Cardiac fibroblast (primary cell): ENCODE measurements at regions not wholly inside any gene's neighbourhood (a gene's known extent, or its start where the extent isn't known, plus 50 kb on each side); places are given as distances from the start of the nearest gene placed in this dataset.

Experiments
- DNase-seq, 2 donors: peaks; one replicate each; pipeline versions ENCODE4 v3.0.0 to v3.0.0-alpha.2; 2010; ENCODE audit warnings: low read depth in 2 of 2
- H3K4me3 ChIP-seq, 2 donors: replicated peaks in 1 of 2; 1 replicate in 1 of 2; 2 replicates in 1 of 2; pipeline ENCODE4 v1.5.1; 2011; ENCODE audit warnings: low read depth in 2 of 2, low read length in 2 of 2, mild to moderate bottlenecking in 2 of 2, moderate library complexity in 1 of 2
- TF ChIP-seq, protein P1 (sequence below): IDR thresholded peaks from one replicate; pipeline ENCODE4 v1.5.1; 2011; ENCODE audit warnings: low read depth, mild to moderate bottlenecking, low read length, inconsistent platforms

DNA sequence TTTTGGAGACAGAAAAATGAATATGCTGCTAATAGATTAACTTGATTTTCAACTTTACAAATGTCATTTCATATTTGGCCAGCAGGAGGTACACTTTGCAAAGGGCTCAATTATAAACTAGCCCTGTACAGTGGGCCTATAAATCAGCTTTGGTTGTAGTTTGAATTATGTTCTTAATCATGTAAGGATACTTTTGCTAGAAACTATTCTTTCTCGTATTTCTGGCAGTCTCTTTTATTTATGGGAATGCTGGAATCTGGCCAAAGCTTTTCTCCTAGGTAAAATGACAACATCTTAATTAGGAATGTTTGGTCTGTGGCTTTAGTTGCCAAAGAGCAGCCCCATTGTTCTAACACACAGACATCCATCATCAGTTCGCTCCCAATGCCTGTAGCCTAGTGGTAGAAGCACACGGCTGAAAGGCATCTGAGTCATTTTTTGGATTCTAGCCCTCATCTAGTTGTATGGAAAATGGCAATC lies 1322.3 kb upstream of the SEL1L start:
- TF ChIP-seq, protein P1, sequence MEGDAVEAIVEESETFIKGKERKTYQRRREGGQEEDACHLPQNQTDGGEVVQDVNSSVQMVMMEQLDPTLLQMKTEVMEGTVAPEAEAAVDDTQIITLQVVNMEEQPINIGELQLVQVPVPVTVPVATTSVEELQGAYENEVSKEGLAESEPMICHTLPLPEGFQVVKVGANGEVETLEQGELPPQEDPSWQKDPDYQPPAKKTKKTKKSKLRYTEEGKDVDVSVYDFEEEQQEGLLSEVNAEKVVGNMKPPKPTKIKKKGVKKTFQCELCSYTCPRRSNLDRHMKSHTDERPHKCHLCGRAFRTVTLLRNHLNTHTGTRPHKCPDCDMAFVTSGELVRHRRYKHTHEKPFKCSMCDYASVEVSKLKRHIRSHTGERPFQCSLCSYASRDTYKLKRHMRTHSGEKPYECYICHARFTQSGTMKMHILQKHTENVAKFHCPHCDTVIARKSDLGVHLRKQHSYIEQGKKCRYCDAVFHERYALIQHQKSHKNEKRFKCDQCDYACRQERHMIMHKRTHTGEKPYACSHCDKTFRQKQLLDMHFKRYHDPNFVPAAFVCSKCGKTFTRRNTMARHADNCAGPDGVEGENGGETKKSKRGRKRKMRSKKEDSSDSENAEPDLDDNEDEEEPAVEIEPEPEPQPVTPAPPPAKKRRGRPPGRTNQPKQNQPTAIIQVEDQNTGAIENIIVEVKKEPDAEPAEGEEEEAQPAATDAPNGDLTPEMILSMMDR: no peak
- peak; percentile 1 to 3 for DNase-seq
- no peak overlapping the region for H3K4me3 ChIP-seq

- TF ChIP-seq, protein P1: no peak
- DNase-seq: no peak
- H3K4me3 ChIP-seq: no peak overlapping the region
Measured at GRCh38 chr14:82861313-82861712, 1327.7 kb upstream of the SEL1L start.

GRCh38 chr14:82872494-82872893 lies 1338.8 kb upstream of the SEL1L start:
- H3K4me3 ChIP-seq: no peak overlapping the region
- DNase-seq: no peak
- TF ChIP-seq, protein P1: no peak

- TF ChIP-seq, protein P1: no peak
- DNase-seq: no peak
- H3K4me3 ChIP-seq: no peak overlapping the region
Measured at GRCh38 chr14:82878951-82879350, 1345.3 kb upstream of the SEL1L start.

DNA sequence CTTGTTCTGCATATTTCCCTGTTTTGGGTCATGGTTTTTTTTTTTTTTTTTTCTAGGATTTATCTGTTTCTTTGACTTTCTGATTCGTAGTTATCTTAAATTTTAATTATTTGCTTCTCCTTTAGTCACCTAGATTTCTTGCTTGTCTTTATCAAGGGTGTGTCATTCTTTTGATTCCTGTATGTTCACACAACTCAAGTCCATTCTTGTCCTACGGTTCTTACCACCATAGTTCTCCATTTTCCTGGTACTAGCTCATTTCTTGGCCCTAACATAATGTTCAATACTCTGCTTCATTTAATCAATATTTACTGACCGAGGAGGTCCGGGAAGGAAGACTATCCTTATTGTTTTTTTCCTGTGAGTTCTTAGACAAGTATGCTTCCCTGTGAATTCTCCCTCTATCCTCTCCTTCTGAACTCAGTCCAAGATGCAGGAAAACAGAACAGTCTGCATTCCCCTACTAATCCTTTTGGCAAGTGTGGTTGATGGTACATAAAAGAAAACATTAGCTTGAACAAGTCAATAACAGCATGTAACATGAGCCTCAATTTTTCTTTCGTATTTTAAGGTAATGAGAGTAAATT lies 1346.4 kb upstream of the SEL1L start:
- no peak overlapping the region for H3K4me3 ChIP-seq
- TF ChIP-seq, protein P1: no peak
- DNase-seq: no peak

- H3K4me3 ChIP-seq: no peak overlapping the region
- no peak for DNase-seq
- TF ChIP-seq, protein P1: no peak
Measured at GRCh38 chr14:82886670-82887069, 1353.0 kb upstream of the SEL1L start.

DNA sequence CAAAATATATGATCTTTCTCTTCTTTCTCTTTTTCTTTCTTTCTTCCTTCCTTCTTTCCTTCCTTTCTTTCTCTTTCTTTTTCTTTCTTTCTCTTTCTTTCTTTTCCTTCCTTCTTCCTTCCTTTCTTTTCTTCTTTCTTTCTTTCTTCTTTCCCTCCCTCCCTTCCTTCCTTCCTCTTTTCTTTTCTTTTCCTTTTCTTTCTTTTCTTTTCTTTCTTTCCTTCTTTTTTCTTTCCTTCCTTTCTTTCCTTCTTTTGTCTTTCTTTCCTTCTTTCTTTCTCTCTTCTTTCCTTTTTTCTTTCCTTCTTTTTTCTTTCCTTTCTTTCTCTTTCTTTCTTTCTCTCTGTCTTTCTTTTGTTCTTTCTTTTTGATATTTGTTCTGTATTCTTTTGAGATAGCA lies 1356.0 kb upstream of the SEL1L start:
- no peak overlapping the region for H3K4me3 ChIP-seq
- no peak for DNase-seq
- TF ChIP-seq, protein P1: no peak
